HFF-Myc (cell line): ENCODE measurements at regions not wholly inside any gene's neighbourhood (a gene's known extent, or its start where the extent isn't known, plus 50 kb on each side); places are given as distances from the start of the nearest gene placed in this dataset.

Experiments
- DNase-seq: peaks from one replicate; pipeline ENCODE4 v3.0.0-alpha.2; 2011; ENCODE audit warnings: low read depth; ENCODE audit errors: extremely low read depth
- H3K4me3 ChIP-seq: replicated peaks from 2 replicates; pipeline ENCODE4 v1.5.1; 2011; ENCODE audit warnings: low read depth, mild to moderate bottlenecking, control low read depth, low read length
- TF ChIP-seq, protein P1 (sequence below): IDR thresholded peaks from 2 replicates; pipeline ENCODE4 v1.5.1; 2012; ENCODE audit warnings: mild to moderate bottlenecking, low read depth, low read length, control low read depth; ENCODE audit errors: missing control alignments

DNA sequence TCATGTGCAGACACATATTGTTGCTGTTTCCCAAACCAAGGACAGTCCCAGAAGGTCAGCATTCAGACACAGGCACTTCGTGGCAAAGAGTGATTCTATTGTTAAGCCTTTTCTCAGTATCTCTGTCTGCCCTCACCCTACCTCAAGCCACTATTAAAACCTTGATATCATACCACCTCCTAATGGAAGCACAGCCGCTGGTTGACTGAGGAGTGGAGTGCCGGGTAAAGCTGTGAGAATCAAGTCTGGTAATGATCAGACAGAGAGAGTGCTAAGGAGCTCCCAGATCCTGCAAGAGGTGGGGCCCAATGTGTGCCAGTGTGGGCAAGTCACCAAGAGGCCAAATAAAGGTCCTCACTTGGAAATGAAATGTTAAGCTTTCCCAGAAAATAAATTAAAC, 819.5 kb downstream of the BCL11A start:
- TF ChIP-seq, protein P1, sequence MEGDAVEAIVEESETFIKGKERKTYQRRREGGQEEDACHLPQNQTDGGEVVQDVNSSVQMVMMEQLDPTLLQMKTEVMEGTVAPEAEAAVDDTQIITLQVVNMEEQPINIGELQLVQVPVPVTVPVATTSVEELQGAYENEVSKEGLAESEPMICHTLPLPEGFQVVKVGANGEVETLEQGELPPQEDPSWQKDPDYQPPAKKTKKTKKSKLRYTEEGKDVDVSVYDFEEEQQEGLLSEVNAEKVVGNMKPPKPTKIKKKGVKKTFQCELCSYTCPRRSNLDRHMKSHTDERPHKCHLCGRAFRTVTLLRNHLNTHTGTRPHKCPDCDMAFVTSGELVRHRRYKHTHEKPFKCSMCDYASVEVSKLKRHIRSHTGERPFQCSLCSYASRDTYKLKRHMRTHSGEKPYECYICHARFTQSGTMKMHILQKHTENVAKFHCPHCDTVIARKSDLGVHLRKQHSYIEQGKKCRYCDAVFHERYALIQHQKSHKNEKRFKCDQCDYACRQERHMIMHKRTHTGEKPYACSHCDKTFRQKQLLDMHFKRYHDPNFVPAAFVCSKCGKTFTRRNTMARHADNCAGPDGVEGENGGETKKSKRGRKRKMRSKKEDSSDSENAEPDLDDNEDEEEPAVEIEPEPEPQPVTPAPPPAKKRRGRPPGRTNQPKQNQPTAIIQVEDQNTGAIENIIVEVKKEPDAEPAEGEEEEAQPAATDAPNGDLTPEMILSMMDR: no peak
- H3K4me3 ChIP-seq: no peak overlapping the region
- no peak for DNase-seq

DNA sequence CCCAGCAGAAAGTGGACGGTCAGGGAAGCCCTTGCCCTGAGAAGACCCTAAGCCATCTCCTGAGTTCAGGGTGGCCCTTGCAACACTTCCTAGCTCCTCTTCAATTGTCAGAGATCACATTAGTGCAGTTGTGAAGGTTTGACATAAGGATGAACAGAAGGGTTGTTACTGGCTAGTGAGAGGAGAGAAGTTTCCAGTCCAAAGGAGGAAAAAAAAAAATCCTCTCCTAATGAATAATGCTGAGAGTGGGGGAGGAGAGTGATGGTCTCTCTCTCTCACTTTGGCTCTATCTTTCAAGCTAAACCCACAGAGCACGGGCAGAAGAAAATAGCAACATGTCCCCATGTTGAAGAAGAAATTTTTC, 819.9 kb downstream of the BCL11A start:
- TF ChIP-seq, protein P1: no peak
- DNase-seq: no peak
- H3K4me3 ChIP-seq: no peak overlapping the region

DNA sequence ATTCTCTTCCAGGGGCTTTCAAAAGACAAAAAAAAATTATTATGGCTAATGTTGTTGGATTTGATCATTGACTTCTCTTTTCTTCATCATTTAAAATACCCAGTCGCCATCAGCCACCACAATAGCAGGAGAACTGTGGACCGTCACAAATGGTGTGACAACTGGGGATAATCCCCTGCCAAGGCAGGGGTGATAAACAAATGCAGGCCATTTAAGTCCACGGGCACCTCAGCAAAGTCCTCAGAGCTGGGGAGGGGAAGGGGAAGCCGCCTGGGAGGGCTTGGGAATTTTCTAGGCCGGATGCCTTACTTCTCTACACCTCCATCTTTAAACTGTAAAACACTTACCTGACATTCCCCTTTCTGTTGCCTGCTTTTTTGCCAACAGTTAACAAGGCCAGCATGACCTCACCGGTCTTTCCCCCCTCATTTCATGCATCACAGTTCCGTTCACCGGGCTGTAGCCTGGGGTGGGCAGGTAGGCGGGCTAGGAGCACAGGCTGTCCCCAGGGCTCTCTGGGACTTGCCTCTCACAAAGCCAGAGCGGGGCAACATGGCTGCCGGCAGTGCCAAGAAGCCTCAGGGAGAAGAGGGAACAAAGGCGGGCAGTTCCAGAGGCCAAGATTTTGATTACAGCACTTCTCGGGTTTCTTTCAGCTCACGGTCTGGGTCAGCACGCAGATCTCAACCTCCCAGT, 820.4 kb downstream of the BCL11A start:
- no peak for DNase-seq
- TF ChIP-seq, protein P1: no peak
- H3K4me3 ChIP-seq: no peak overlapping the region

DNA sequence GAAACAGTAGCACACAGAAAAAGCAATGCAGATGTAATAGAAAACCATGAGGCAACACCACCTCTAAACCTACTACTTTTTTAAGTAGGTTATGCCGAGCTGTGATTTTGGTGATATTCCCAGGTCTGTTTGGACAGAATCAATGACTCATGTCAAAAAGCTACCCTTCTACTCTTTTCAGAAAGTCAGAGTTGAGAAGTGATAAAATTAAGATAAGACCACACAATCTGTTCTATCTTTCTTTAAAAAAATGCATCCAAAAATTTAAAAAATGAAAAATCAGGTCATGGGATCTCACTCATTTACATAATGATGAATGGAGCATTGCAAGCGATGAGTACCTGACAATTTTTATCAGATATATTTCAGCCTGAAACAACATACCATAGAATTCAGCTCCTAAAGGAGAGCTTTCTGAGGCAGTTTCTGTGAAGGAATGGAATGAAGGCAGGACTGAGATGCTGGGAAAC, 826.3 kb downstream of the BCL11A start:
- TF ChIP-seq, protein P1: no peak
- no peak overlapping the region for H3K4me3 ChIP-seq
- no peak for DNase-seq

DNA sequence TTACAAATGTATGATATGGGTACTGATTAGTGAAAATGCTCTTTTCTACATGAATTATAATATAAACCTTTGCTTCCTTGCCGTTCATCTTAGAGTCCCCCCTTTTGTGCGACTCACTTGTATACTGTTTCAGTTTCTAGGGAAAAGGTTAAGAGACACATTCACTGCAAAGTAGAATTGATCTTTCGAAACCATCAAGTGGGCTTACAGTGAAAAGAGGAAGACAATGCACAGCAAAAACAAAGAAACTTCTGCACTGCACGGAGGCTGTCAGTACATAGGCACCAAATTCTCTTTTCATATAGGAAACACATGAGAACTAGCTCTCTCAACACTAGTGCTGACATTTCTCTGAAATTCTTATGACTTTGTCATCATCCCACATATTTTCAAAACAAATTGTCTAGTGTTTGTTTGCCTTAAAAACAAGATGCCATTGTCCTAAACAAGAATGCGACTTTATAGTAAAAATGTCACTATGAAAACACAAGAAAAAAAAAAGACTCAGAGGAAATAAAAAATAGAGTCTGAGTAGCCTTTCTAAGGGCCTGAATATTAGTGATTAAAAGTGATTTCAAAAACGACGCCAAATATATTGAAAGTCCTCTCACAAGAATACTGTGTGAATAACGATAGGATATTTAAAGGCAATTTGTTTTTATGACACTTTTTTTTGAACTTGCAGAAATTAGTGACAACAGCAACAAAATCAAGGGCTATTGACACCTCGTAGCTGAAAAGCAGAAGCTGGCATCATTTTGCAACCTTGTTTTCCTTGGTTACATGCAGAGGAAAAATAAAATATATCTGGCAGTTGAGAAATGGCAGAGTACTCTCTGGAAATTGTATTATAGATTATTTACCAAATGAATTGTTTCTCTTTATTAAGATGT, 827.0 kb downstream of the BCL11A start:
- TF ChIP-seq, protein P1: no peak
- DNase-seq: no peak
- no peak overlapping the region for H3K4me3 ChIP-seq

DNA sequence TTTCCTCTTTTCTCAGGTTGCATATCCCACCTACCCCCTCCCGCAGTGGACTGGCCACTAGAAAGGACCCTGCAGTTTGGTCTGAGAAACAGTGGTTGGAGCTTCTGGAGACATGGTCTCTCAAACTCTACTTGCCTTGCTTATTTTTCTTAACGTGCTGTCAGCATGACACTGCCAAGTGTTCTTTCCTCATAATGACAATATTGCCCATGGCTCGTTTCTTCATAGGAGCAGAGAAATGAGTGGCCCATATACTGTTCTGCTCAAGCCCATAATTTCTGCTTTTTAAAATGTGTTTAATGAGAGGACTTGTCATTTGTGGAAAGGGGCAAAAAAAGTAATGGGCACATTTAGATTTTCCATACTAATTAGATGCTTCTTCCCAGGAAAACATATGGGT, 828.7 kb downstream of the BCL11A start:
- H3K4me3 ChIP-seq: no peak overlapping the region
- no peak for DNase-seq
- TF ChIP-seq, protein P1: no peak
